ENCODE measurements at regions not wholly inside any gene's neighbourhood (a gene's known extent, or its start where the extent isn't known, plus 50 kb on each side); places are given as distances from the start of the nearest gene placed in this dataset.

DNA sequence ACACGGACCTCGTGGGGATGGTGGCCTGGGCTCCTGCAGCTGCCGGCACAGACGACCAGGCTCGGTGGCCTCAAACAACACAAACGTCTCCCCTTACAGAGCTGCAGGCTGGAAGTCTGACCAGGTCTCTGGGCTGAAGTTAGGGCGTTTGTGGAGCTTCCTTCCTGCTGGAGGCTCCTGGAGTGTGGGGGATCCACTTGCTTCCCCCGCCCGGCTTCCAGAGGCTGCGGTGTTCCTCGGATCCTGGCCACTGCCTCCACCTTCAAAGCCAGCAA is 313.5 kb downstream of the CTTN start:
- Histone ChIP-seq H2AFZ (ENCODE audit: low read length) (no peak overlapping the region), H3K4me1 (ENCODE audit: control insufficient read depth, extremely low read depth, insufficient read depth, low read length) (no peaks in the 10 kb centered on the region), H3K27me3 (ENCODE audit: control insufficient read depth, insufficient read depth, low read length) (peaks cover 5% of the 10 kb centered on the region), H4K20me1 (ENCODE audit: control insufficient read depth, extremely low read depth, insufficient read depth, low read length) (no peaks in the 10 kb centered on the region), H3K9me3 (ENCODE audit: control insufficient read depth, insufficient read depth, low read depth, low read length) (no peaks in the 10 kb centered on the region), H3K36me3 (ENCODE audit: control insufficient read depth, insufficient read depth, low read length) (no peaks in the 10 kb centered on the region), H3K4me2 (ENCODE audit: extremely low read depth, insufficient read depth, low read length) (no peak overlapping the region), H3K27ac (ENCODE audit: insufficient read depth, low read length) (no peak overlapping the region), H3K79me2 (ENCODE audit: control insufficient read depth, insufficient read depth, low read length) (no peaks in the 10 kb centered on the region), H3K4me3 (replicated peaks in 1 of 4; ENCODE audit: control extremely low read depth in 1 of 4, insufficient read depth in 1 of 4, low read depth in 3 of 4, low read length in 4 of 4) (no peak overlapping the region), H3K9ac (ENCODE audit: insufficient read depth, low read length) (no peak overlapping the region)
- TF ChIP-seq EZH2 (IDR thresholded peaks at IDR 0.05; ENCODE audit: low read length, missing control alignments), result peak; percentile 56
- no peak for TF ChIP-seq CTCF (conservative IDR thresholded peaks at IDR 0.05 in 1 of 2, IDR thresholded peaks at IDR 0.05 in 1 of 2; ENCODE audit: low read depth in 1 of 2, low read length in 2 of 2)
- no peak for DNase-seq (ENCODE audit: low read depth in 2 of 2)

GRCh38 chr11:70712471-70712870 is 314.1 kb downstream of the CTTN start:
- no peak overlapping the region for H2AFZ ChIP-seq (ENCODE audit: low read length)
- H3K4me2 ChIP-seq (ENCODE audit: extremely low read depth, insufficient read depth, low read length), result no peak overlapping the region
- H3K4me3 ChIP-seq (replicated peaks in 1 of 4; ENCODE audit: control extremely low read depth in 1 of 4, insufficient read depth in 1 of 4, low read depth in 3 of 4, low read length in 4 of 4), result no peak overlapping the region
- no peak for DNase-seq (ENCODE audit: low read depth in 2 of 2)
- H3K27ac ChIP-seq (ENCODE audit: insufficient read depth, low read length), result no peak overlapping the region
- H3K9ac ChIP-seq (ENCODE audit: insufficient read depth, low read length), result no peak overlapping the region
- no peaks in the 10 kb centered on the region for H4K20me1 ChIP-seq (ENCODE audit: control insufficient read depth, extremely low read depth, insufficient read depth, low read length)
- peaks cover 5% of the 10 kb centered on the region for H3K27me3 ChIP-seq (ENCODE audit: control insufficient read depth, insufficient read depth, low read length)
- no peaks in the 10 kb centered on the region for H3K36me3 ChIP-seq (ENCODE audit: control insufficient read depth, insufficient read depth, low read length)
- TF ChIP-seq CTCF (conservative IDR thresholded peaks at IDR 0.05 in 1 of 2, IDR thresholded peaks at IDR 0.05 in 1 of 2; ENCODE audit: low read depth in 1 of 2, low read length in 2 of 2) (no peak), EZH2 (IDR thresholded peaks at IDR 0.05; ENCODE audit: low read length, missing control alignments) (no peak)
- no peaks in the 10 kb centered on the region for H3K9me3 ChIP-seq (ENCODE audit: control insufficient read depth, insufficient read depth, low read depth, low read length)
- no peaks in the 10 kb centered on the region for H3K79me2 ChIP-seq (ENCODE audit: control insufficient read depth, insufficient read depth, low read length)
- H3K4me1 ChIP-seq (ENCODE audit: control insufficient read depth, extremely low read depth, insufficient read depth, low read length), result no peaks in the 10 kb centered on the region

DNA sequence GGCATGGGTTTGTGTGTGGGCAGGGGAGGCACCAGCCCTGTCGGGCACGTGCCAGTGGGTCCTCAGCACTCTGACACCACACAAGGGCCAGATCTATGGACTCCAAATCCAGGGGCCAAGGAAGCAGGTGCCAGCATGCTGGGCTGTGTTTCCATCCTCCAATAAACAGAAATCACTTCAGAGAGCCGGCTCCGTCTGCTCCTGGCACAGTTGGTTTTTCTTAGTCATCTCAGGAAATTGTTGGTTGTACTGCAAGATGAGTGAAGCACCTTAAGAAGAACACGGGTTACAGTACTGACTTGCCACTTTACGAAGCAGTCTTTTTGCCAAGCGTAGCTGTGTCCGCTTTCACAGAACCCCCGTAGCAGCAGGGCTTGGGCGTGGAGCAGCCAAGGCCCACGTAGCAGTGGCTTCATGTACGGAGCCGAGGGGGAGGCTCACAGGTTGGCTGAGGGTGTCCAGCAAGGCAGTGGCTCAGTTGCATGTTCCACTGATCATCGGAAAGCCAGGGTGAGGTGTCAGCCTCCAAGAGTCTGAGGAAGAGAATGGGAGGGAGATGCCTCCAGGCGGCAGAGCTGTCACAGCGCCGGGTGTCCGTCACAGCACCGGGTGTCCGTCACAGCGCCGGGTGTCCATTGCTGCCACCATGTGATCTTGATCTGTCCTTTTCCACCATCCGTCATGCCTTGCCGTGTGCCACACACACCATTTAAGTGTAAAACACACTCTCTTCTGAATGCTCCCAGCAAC is 314.9 kb downstream of the CTTN start:
- no peak for DNase-seq (ENCODE audit: low read depth in 2 of 2)
- no peaks in the 10 kb centered on the region for H3K36me3 ChIP-seq (ENCODE audit: control insufficient read depth, insufficient read depth, low read length)
- no peak overlapping the region for H3K4me2 ChIP-seq (ENCODE audit: extremely low read depth, insufficient read depth, low read length)
- H3K9ac ChIP-seq (ENCODE audit: insufficient read depth, low read length), result no peak overlapping the region
- H2AFZ ChIP-seq (ENCODE audit: low read length), result no peak overlapping the region
- H3K4me1 ChIP-seq (ENCODE audit: control insufficient read depth, extremely low read depth, insufficient read depth, low read length), result no peaks in the 10 kb centered on the region
- no peaks in the 10 kb centered on the region for H3K9me3 ChIP-seq (ENCODE audit: control insufficient read depth, insufficient read depth, low read depth, low read length)
- H3K79me2 ChIP-seq (ENCODE audit: control insufficient read depth, insufficient read depth, low read length), result no peaks in the 10 kb centered on the region
- no peaks in the 10 kb centered on the region for H4K20me1 ChIP-seq (ENCODE audit: control insufficient read depth, extremely low read depth, insufficient read depth, low read length)
- no peak for TF ChIP-seq EZH2 (IDR thresholded peaks at IDR 0.05; ENCODE audit: low read length, missing control alignments)
- no peak for TF ChIP-seq CTCF (conservative IDR thresholded peaks at IDR 0.05 in 1 of 2, IDR thresholded peaks at IDR 0.05 in 1 of 2; ENCODE audit: low read depth in 1 of 2, low read length in 2 of 2)
- no peak overlapping the region for H3K4me3 ChIP-seq (replicated peaks in 1 of 4; ENCODE audit: control extremely low read depth in 1 of 4, insufficient read depth in 1 of 4, low read depth in 3 of 4, low read length in 4 of 4)
- H3K27me3 ChIP-seq (ENCODE audit: control insufficient read depth, insufficient read depth, low read length), result peaks cover 5% of the 10 kb centered on the region
- no peak overlapping the region for H3K27ac ChIP-seq (ENCODE audit: insufficient read depth, low read length)
